Left ventricle myocardium inferior (tissue), 1 donor: ENCODE measurements at regions not wholly inside any gene's neighbourhood (a gene's known extent, or its start where the extent isn't known, plus 50 kb on each side); places are given as distances from the start of the nearest gene placed in this dataset.

Source experiments
- DNase-seq: peaks from one replicate; pipeline ENCODE4 v3.0.0-alpha.2; 2020
- H3K27ac ChIP-seq: fragments of 200-600 bp; replicated peaks from 2 replicates; pipeline ENCODE4 v1.8.0; 2021
- H3K27me3 ChIP-seq: fragments of 200-600 bp; 2 replicates; pipeline ENCODE4 v1.8.0; 2021; ENCODE audit warnings: low read depth
- H3K36me3 ChIP-seq: fragments of 200-600 bp; 2 replicates; pipeline ENCODE4 v1.8.0; 2021
- H3K4me1 ChIP-seq: fragments of 200-600 bp; 2 replicates; pipeline ENCODE4 v1.8.0; 2021
- H3K4me3 ChIP-seq: fragments of 200-600 bp; 2 replicates; pipeline ENCODE4 v1.8.0; 2021; ENCODE audit warnings: mild to moderate bottlenecking, moderate library complexity
- H3K9me3 ChIP-seq: fragments of 200-600 bp; replicated peaks from 2 replicates; pipeline ENCODE4 v1.8.0; 2021
- CTCF ChIP-seq: fragments of 200-600 bp; IDR thresholded peaks from 2 replicates; pipeline ENCODE4 v1.8.0; 2021; ENCODE audit warnings: antibody characterized with exemption, mild to moderate bottlenecking, borderline replicate concordance
- intact Hi-C: fragments of 100-400 bp; cut with micrococcal nuclease; formaldehyde crosslinking; loops from one replicate; pipeline ENCODE4 v1.11.0; 2022
- donor health status: DM: no; HTN: yes; CAD: no; lungs with severe emphysema.

- no peak for TF ChIP-seq CTCF
- intact Hi-C loops: no loop called here
Observed at GRCh38 chr14:97527993-97528392, 730.8 kb downstream of the VRK1 start.

GRCh38 chr14:97532052-97532451 lies 734.9 kb downstream of the VRK1 start:
- peaks cover 46% of the 10 kb centered on the region for H3K27me3 ChIP-seq
- TF ChIP-seq CTCF: no peak
- H3K9me3 ChIP-seq: peaks cover 4% of the 10 kb centered on the region
- no peak overlapping the region for H3K4me3 ChIP-seq
- intact Hi-C loops: no loop called here
- H3K27ac ChIP-seq: no peak overlapping the region
- H3K4me1 ChIP-seq: no peaks in the 10 kb centered on the region
- H3K36me3 ChIP-seq: no peaks in the 10 kb centered on the region
- no peak for DNase-seq

More at GRCh38 chr14:97527993-97528392, 730.8 kb downstream of the VRK1 start:
- H3K36me3 ChIP-seq: no peaks in the 10 kb centered on the region
- peaks cover 4% of the 10 kb centered on the region for H3K9me3 ChIP-seq
- DNase-seq: no peak
- no peak overlapping the region for H3K4me3 ChIP-seq
- no peaks in the 10 kb centered on the region for H3K4me1 ChIP-seq
- H3K27me3 ChIP-seq: peaks cover 50% of the 10 kb centered on the region
- H3K27ac ChIP-seq: no peak overlapping the region

- Histone ChIP-seq H3K27ac (no peak overlapping the region), H3K9me3 (peaks cover 4% of the 10 kb centered on the region), H3K27me3 (peaks cover 53% of the 10 kb centered on the region), H3K36me3 (no peaks in the 10 kb centered on the region), H3K4me1 (no peaks in the 10 kb centered on the region), H3K4me3 (no peak overlapping the region)
- intact Hi-C loops: no loop called here
- TF ChIP-seq CTCF: no peak
- no peak for DNase-seq
Observed at GRCh38 chr14:97536421-97536820, 739.2 kb downstream of the VRK1 start.

- intact Hi-C loops: no loop called here
- no peak for DNase-seq
- no peaks in the 10 kb centered on the region for H3K4me1 ChIP-seq
Observed at GRCh38 chr14:97538749-97539410, 741.7 kb downstream of the VRK1 start.

GRCh38 chr14:97539411-97539795 lies 742.2 kb downstream of the VRK1 start:
- Histone ChIP-seq H3K9me3 (no peaks in the 10 kb centered on the region), H3K36me3 (no peaks in the 10 kb centered on the region), H3K27me3 (peaks cover 35% of the 10 kb centered on the region), H3K27ac (no peak overlapping the region), H3K4me3 (no peak overlapping the region), H3K4me1 (no peaks in the 10 kb centered on the region)
- intact Hi-C loops: no loop called here
- DNase-seq: no peak
- no peak for TF ChIP-seq CTCF

More at GRCh38 chr14:97538749-97539410, 741.7 kb downstream of the VRK1 start:
- no peak for TF ChIP-seq CTCF
- H3K36me3 ChIP-seq: no peaks in the 10 kb centered on the region
- no peaks in the 10 kb centered on the region for H3K9me3 ChIP-seq
- peaks cover 34% of the 10 kb centered on the region for H3K27me3 ChIP-seq
- no peak overlapping the region for H3K27ac ChIP-seq
- no peak overlapping the region for H3K4me3 ChIP-seq
